ENCODE measurements at regions not wholly inside any gene's neighbourhood (a gene's known extent, or its start where the extent isn't known, plus 50 kb on each side); places are given as distances from the start of the nearest gene placed in this dataset.
A peak's percentile ranks its signal among the peaks of the same experiment; 100 is the strongest.

GRCh38 chr1:14513111-14513510 lies 85.4 kb upstream of the KAZN start:
- DNase-seq (no peak), ATAC-seq (no peak)
- H3K36me3 ChIP-seq (ENCODE audit: low read depth), result no peaks in the 10 kb centered on the region
- no peak overlapping the region for H3K4me3 ChIP-seq
- H3K4me1 ChIP-seq (ENCODE audit: low read depth), result no peaks in the 10 kb centered on the region
- no peak for TF ChIP-seq CTCF (IDR thresholded peaks at IDR 0.05)
- intact Hi-C loops (cut with DNase I, micrococcal nuclease), result no loop called here
- no peaks in the 10 kb centered on the region for H3K9me3 ChIP-seq

- no peaks in the 10 kb centered on the region for H3K4me1 ChIP-seq (ENCODE audit: low read depth)
- DNase-seq (no peak), ATAC-seq (no peak)
- intact Hi-C loops (cut with DNase I, micrococcal nuclease), result no loop called here
- no peak overlapping the region for H3K4me3 ChIP-seq
- no peaks in the 10 kb centered on the region for H3K9me3 ChIP-seq
- no peak for TF ChIP-seq CTCF (IDR thresholded peaks at IDR 0.05)
- no peaks in the 10 kb centered on the region for H3K36me3 ChIP-seq (ENCODE audit: low read depth)
Measured at GRCh38 chr1:14514739-14515138, 83.7 kb upstream of the KAZN start.

- Histone ChIP-seq H3K36me3 (ENCODE audit: low read depth) (no peaks in the 10 kb centered on the region), H3K4me1 (ENCODE audit: low read depth) (no peaks in the 10 kb centered on the region), H3K9me3 (no peaks in the 10 kb centered on the region), H3K4me3 (no peak overlapping the region)
- no peak for TF ChIP-seq CTCF (IDR thresholded peaks at IDR 0.05)
- DNase-seq, result no peak
- peak; percentile 42 for ATAC-seq
- intact Hi-C loops (cut with DNase I, micrococcal nuclease), result no loop called here
Measured at GRCh38 chr1:14516974-14517840, 81.3 kb upstream of the KAZN start.

- no peaks in the 10 kb centered on the region for H3K9me3 ChIP-seq
- DNase-seq, result no peak
- no peaks in the 10 kb centered on the region for H3K4me1 ChIP-seq (ENCODE audit: low read depth)
- no peak for TF ChIP-seq CTCF (IDR thresholded peaks at IDR 0.05)
- H3K4me3 ChIP-seq, result no peak overlapping the region
- intact Hi-C loops (cut with DNase I, micrococcal nuclease), result no loop called here
- no peaks in the 10 kb centered on the region for H3K36me3 ChIP-seq (ENCODE audit: low read depth)
- ATAC-seq, result no peak
Measured at GRCh38 chr1:14517841-14518180, 80.7 kb upstream of the KAZN start.

- Histone ChIP-seq H3K9me3 (no peaks in the 10 kb centered on the region), H3K36me3 (ENCODE audit: low read depth) (no peaks in the 10 kb centered on the region), H3K4me1 (ENCODE audit: low read depth) (no peaks in the 10 kb centered on the region), H3K4me3 (no peak overlapping the region)
- no peak for TF ChIP-seq CTCF (IDR thresholded peaks at IDR 0.05)
- ATAC-seq (no peak), DNase-seq (no peak)
- intact Hi-C loops (cut with DNase I, micrococcal nuclease), result no loop called here
Measured at GRCh38 chr1:14519976-14520375, 78.5 kb upstream of the KAZN start.

Data from mucosa of descending colon (tissue), 3 donors.